ENCODE measurements at regions not wholly inside any gene's neighbourhood (a gene's known extent, or its start where the extent isn't known, plus 50 kb on each side); places are given as distances from the start of the nearest gene placed in this dataset.

DNA sequence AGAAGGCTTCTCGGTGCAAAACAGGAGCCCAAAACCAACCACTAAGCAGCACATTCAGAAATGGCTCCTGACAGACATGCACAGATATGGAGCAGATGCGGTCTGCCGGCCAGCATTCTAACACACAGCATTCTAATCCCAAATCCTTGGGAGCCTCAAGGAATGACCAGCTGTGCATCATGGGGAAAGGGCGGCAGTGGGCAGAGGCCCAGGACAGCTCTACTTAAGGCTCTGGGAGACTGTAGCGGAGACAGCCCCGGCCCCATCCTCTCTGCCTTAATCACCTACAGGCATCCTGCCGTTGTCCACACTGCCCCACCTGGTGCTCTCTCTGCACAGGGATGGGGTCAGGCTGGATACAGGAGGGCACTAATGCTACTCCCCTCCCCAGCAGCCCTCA, 1016.0 kb downstream of the UQCRFS1 start:
- peaks cover 20 to 41% of the 10 kb centered on the region in 2 donors for H3K9me3 ChIP-seq (ENCODE audit: control insufficient read depth in 1 of 2, low read length in 2 of 2)
- H3K27ac ChIP-seq (ENCODE audit: low read depth, low read length), result no peak overlapping the region
- no peaks in the 10 kb centered on the region for H3K27me3 ChIP-seq (ENCODE audit: control insufficient read depth in 1 of 2, insufficient read depth in 2 of 2, low read length in 2 of 2)
- H3K4me3 ChIP-seq (ENCODE audit: low read depth in 1 of 2, low read length in 2 of 2), result no peak overlapping the region
- H3K4me1 ChIP-seq (ENCODE audit: control insufficient read depth in 1 of 2, insufficient read depth in 2 of 2, low read length in 2 of 2), result no peaks in the 10 kb centered on the region
- H3K9ac ChIP-seq (ENCODE audit: low read depth in 1 of 2, low read length in 2 of 2), result no peak overlapping the region
- no peaks in the 10 kb centered on the region for H3K36me3 ChIP-seq (ENCODE audit: control insufficient read depth in 1 of 2, insufficient read depth in 2 of 2, low read length in 2 of 2)

DNA sequence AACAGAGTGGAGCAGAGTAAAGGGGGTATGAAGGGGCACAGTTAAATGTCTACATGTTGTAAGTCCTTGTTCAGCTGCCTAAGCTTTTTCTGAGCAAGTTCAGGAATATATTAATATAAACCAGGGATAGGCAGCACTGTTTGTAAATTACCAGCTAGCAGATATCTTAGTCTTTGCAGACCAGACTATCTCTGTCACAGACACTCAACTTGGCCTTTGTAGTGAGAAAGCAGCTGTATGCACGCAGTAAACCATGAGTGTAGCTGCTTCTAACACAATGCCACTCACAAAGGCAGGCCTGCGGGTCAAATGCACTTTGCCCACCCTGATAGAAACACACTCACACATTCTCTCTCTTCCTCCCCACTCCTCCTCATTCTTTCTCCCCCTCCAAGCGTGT, 1016.9 kb downstream of the UQCRFS1 start:
- H3K4me1 ChIP-seq (ENCODE audit: control insufficient read depth in 1 of 2, insufficient read depth in 2 of 2, low read length in 2 of 2), result no peaks in the 10 kb centered on the region
- H3K27me3 ChIP-seq (ENCODE audit: control insufficient read depth in 1 of 2, insufficient read depth in 2 of 2, low read length in 2 of 2), result no peaks in the 10 kb centered on the region

DNA sequence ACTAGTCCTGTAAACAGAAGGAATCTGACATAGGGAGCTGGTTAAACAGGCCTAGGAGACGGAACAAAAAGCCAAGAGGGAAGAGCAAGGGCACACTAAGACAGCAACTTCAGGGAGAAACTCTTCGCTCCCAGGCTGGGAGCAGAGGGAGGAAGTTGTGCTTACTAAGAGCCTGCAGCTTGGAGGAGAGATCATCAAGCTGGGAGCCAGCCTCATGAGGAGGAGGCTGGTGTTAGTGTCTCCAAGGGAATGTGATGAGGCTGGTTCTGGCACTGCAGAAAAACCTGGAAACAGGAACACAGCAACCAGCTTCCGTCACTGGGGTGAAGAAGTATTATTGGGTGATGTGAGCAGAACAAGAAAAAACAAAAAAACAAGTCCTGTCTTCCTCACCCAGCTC, 1027.3 kb downstream of the UQCRFS1 start:
- no peak overlapping the region for H3K9ac ChIP-seq (ENCODE audit: low read depth in 1 of 2, low read length in 2 of 2)
- H3K9me3 ChIP-seq (ENCODE audit: control insufficient read depth in 1 of 2, low read length in 2 of 2), result peaks cover 7 to 16% of the 10 kb centered on the region in 2 donors
- H3K4me1 ChIP-seq (ENCODE audit: control insufficient read depth in 1 of 2, insufficient read depth in 2 of 2, low read length in 2 of 2), result no peaks in the 10 kb centered on the region
- H3K4me3 ChIP-seq (ENCODE audit: low read depth in 1 of 2, low read length in 2 of 2), result no peak overlapping the region
- H3K27me3 ChIP-seq (ENCODE audit: control insufficient read depth in 1 of 2, insufficient read depth in 2 of 2, low read length in 2 of 2), result no peaks in the 10 kb centered on the region
- no peak overlapping the region for H3K27ac ChIP-seq (ENCODE audit: low read depth, low read length)
- no peaks in the 10 kb centered on the region for H3K36me3 ChIP-seq (ENCODE audit: control insufficient read depth in 1 of 2, insufficient read depth in 2 of 2, low read length in 2 of 2)

More for the DNA sequence above, 1016.9 kb downstream of the UQCRFS1 start:
- Histone ChIP-seq H3K9ac (ENCODE audit: low read depth in 1 of 2, low read length in 2 of 2) (no peak overlapping the region), H3K4me3 (ENCODE audit: low read depth in 1 of 2, low read length in 2 of 2) (no peak overlapping the region), H3K27ac (ENCODE audit: low read depth, low read length) (no peak overlapping the region), H3K9me3 (ENCODE audit: control insufficient read depth in 1 of 2, low read length in 2 of 2) (peaks cover 16 to 37% of the 10 kb centered on the region in 2 donors), H3K36me3 (ENCODE audit: control insufficient read depth in 1 of 2, insufficient read depth in 2 of 2, low read length in 2 of 2) (no peaks in the 10 kb centered on the region)

DNA sequence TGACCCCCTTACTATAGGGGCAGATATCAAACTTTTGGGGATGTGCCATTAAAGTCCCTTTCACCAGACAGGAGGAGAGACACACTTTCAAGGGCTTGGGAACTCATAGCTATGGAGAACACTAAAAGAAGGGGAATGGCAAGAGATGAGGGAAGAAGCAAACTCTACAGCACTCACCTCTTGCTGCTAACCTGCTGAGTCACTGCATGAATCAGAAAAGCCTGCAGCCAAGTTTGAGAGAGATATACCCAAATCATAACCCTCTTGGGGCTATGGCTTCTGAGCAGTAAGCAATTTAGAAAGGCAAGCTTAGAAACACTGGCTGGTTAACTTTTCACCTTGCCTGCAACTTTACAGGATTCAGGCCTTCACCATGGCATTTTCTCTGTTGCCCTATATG, 1028.0 kb downstream of the UQCRFS1 start:
- H3K36me3 ChIP-seq (ENCODE audit: control insufficient read depth in 1 of 2, insufficient read depth in 2 of 2, low read length in 2 of 2), result no peaks in the 10 kb centered on the region
- no peak overlapping the region for H3K4me3 ChIP-seq (ENCODE audit: low read depth in 1 of 2, low read length in 2 of 2)
- no peak overlapping the region for H3K27ac ChIP-seq (ENCODE audit: low read depth, low read length)
- H3K4me1 ChIP-seq (ENCODE audit: control insufficient read depth in 1 of 2, insufficient read depth in 2 of 2, low read length in 2 of 2), result no peaks in the 10 kb centered on the region
- no peak overlapping the region for H3K9ac ChIP-seq (ENCODE audit: low read depth in 1 of 2, low read length in 2 of 2)
- peaks cover 6 to 11% of the 10 kb centered on the region in 2 donors for H3K9me3 ChIP-seq (ENCODE audit: control insufficient read depth in 1 of 2, low read length in 2 of 2)
- no peaks in the 10 kb centered on the region for H3K27me3 ChIP-seq (ENCODE audit: control insufficient read depth in 1 of 2, insufficient read depth in 2 of 2, low read length in 2 of 2)

DNA sequence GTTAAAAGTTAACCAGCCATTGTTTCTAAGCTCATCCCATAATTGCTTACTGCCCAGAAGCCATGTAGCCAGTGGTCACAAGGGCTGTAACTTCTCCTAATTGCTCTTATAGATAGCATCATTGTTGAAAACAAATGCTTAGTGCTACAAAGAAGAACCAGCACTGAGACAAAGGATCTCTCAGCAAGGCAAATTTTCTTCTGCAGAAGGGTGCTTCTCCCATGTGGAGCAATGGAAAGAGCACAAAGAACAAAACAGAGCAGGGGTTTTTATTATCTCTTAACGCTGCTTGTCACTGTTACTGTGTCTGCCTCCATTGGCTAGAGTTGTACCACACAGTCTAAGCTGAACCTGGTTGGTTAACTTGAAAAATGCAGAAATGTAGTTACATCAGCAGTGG, 1036.8 kb downstream of the UQCRFS1 start:
- Histone ChIP-seq H3K36me3 (ENCODE audit: control insufficient read depth in 1 of 2, insufficient read depth in 2 of 2, low read length in 2 of 2) (no peaks in the 10 kb centered on the region), H3K27ac (ENCODE audit: low read depth, low read length) (no peak overlapping the region), H3K4me3 (ENCODE audit: low read depth in 1 of 2, low read length in 2 of 2) (no peak overlapping the region), H3K4me1 (ENCODE audit: control insufficient read depth in 1 of 2, insufficient read depth in 2 of 2, low read length in 2 of 2) (no peaks in the 10 kb centered on the region), H3K9ac (ENCODE audit: low read depth in 1 of 2, low read length in 2 of 2) (no peak overlapping the region), H3K27me3 (ENCODE audit: control insufficient read depth in 1 of 2, insufficient read depth in 2 of 2, low read length in 2 of 2) (no peaks in the 10 kb centered on the region), H3K9me3 (ENCODE audit: control insufficient read depth in 1 of 2, low read length in 2 of 2) (peaks cover 18 to 22% of the 10 kb centered on the region in 2 donors)

DNA sequence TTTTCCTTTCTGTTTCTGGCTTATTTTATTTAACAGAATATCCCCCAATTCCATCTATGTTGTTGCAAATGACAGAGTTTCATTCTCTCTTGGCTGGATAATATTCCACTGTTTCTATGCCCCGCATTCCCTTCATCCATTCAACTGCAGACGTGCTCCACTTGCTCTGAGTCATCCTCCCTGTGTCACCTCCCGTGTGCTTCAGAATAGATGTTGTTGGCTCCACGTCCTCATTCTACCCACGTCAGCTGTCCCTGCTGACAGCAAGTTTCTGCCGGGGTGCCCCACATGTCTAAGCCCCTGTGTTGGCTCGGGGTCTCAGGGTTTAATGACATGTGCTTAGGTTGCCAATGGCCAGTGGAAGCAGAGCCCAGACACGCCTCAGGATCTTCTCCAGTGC, 1041.0 kb downstream of the UQCRFS1 start:
- Histone ChIP-seq H3K4me3 (ENCODE audit: low read depth in 1 of 2, low read length in 2 of 2) (no peak overlapping the region), H3K36me3 (ENCODE audit: control insufficient read depth in 1 of 2, insufficient read depth in 2 of 2, low read length in 2 of 2) (no peaks in the 10 kb centered on the region), H3K9ac (ENCODE audit: low read depth in 1 of 2, low read length in 2 of 2) (no peak overlapping the region), H3K27ac (ENCODE audit: low read depth, low read length) (no peak overlapping the region), H3K27me3 (ENCODE audit: control insufficient read depth in 1 of 2, insufficient read depth in 2 of 2, low read length in 2 of 2) (no peaks in the 10 kb centered on the region), H3K9me3 (ENCODE audit: control insufficient read depth in 1 of 2, low read length in 2 of 2) (peaks cover 18 to 23% of the 10 kb centered on the region in 2 donors), H3K4me1 (ENCODE audit: control insufficient read depth in 1 of 2, insufficient read depth in 2 of 2, low read length in 2 of 2) (no peaks in the 10 kb centered on the region)

DNA sequence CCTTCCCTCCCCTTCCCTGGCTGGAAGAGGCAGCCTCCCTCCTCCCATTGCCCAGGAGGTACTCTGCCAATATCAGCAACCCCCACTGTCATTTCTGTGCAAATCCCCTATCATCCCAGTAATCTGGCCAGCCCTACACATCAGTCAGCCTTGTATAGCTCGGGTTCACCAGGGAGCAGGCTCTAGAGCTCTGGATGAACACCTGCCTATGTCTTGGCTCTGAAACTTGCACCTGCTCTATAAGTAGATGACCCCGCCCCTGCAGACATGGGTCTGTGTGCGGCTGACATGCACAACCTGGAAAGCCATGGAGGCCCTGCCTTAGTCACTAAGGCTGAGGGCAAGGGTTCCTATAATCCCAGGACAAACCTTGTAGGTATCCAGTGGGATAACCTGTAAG, 1042.9 kb downstream of the UQCRFS1 start:
- no peaks in the 10 kb centered on the region for H3K4me1 ChIP-seq (ENCODE audit: control insufficient read depth in 1 of 2, insufficient read depth in 2 of 2, low read length in 2 of 2)
- H3K9ac ChIP-seq (ENCODE audit: low read depth in 1 of 2, low read length in 2 of 2), result no peak overlapping the region
- H3K9me3 ChIP-seq (ENCODE audit: control insufficient read depth in 1 of 2, low read length in 2 of 2), result peaks cover 5 to 12% of the 10 kb centered on the region in 2 donors
- H3K36me3 ChIP-seq (ENCODE audit: control insufficient read depth in 1 of 2, insufficient read depth in 2 of 2, low read length in 2 of 2), result no peaks in the 10 kb centered on the region
- H3K27me3 ChIP-seq (ENCODE audit: control insufficient read depth in 1 of 2, insufficient read depth in 2 of 2, low read length in 2 of 2), result no peaks in the 10 kb centered on the region
- H3K27ac ChIP-seq (ENCODE audit: low read depth, low read length), result no peak overlapping the region
- no peak overlapping the region for H3K4me3 ChIP-seq (ENCODE audit: low read depth in 1 of 2, low read length in 2 of 2)

DNA sequence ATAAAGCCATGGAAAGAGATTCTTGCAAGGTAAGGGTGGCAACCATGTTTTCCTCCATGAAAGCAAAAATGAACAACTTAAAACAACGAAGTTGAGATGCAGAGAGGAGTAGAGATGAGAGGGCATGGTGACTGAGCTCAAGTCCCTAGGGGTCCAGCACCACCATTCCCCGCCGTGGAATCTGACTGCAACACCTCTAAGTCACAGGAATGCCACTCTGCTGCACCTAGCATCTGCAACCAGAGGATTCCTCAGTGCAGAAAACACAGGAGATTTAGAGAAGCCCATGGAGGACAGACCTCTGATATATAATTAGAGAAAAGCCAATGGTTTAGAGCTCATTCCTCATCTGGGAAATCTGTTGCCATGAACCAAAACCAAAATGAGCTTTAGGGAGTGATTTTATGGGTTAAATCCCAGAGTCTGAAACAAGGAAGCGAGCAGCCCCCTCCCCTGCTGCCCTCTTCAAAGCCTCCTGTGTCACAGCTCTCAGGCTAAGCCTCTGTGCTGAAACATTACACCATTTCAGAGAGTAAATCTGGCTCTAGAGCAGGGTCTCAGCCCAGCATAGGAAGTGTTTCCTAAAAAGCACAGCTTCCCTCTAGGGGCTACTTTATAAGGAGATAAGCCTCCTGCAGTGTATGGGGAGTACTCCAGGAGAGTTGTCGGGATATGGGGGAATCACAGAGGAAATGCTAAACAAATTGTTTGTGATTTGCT, 1043.6 kb downstream of the UQCRFS1 start:
- Histone ChIP-seq H3K27me3 (ENCODE audit: control insufficient read depth in 1 of 2, insufficient read depth in 2 of 2, low read length in 2 of 2) (no peaks in the 10 kb centered on the region), H3K4me1 (ENCODE audit: control insufficient read depth in 1 of 2, insufficient read depth in 2 of 2, low read length in 2 of 2) (no peaks in the 10 kb centered on the region), H3K27ac (ENCODE audit: low read depth, low read length) (no peak overlapping the region), H3K9ac (ENCODE audit: low read depth in 1 of 2, low read length in 2 of 2) (no peak overlapping the region), H3K9me3 (ENCODE audit: control insufficient read depth in 1 of 2, low read length in 2 of 2) (peaks cover 5 to 8% of the 10 kb centered on the region in 2 donors), H3K4me3 (ENCODE audit: low read depth in 1 of 2, low read length in 2 of 2) (no peak overlapping the region), H3K36me3 (ENCODE audit: control insufficient read depth in 1 of 2, insufficient read depth in 2 of 2, low read length in 2 of 2) (no peaks in the 10 kb centered on the region)

DNA sequence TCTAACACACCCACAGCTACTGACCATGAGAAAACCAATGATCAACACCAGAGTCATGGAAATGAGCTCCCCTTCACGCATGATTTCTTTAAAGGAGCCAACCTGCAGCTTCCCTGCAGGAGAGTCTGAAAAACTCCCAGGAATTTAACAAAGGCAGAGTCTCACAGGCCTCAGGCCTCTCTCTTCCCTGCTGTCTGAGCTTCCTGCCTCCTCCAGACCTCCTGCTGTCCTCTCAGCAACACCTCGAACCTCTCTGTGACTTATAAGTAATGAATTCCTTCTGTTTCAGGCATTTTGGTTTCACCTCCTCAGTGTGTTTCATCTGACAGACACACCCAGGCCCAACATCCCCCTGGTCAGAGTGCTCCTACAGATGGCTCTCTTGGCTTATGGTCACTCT, 1044.4 kb downstream of the UQCRFS1 start:
- Histone ChIP-seq H3K4me3 (ENCODE audit: low read depth in 1 of 2, low read length in 2 of 2) (no peak overlapping the region), H3K27ac (ENCODE audit: low read depth, low read length) (no peak overlapping the region), H3K9ac (ENCODE audit: low read depth in 1 of 2, low read length in 2 of 2) (no peak overlapping the region), H3K36me3 (ENCODE audit: control insufficient read depth in 1 of 2, insufficient read depth in 2 of 2, low read length in 2 of 2) (no peaks in the 10 kb centered on the region), H3K4me1 (ENCODE audit: control insufficient read depth in 1 of 2, insufficient read depth in 2 of 2, low read length in 2 of 2) (no peaks in the 10 kb centered on the region), H3K9me3 (ENCODE audit: control insufficient read depth in 1 of 2, low read length in 2 of 2) (peaks cover 5 to 8% of the 10 kb centered on the region in 2 donors), H3K27me3 (ENCODE audit: control insufficient read depth in 1 of 2, insufficient read depth in 2 of 2, low read length in 2 of 2) (no peaks in the 10 kb centered on the region)

DNA sequence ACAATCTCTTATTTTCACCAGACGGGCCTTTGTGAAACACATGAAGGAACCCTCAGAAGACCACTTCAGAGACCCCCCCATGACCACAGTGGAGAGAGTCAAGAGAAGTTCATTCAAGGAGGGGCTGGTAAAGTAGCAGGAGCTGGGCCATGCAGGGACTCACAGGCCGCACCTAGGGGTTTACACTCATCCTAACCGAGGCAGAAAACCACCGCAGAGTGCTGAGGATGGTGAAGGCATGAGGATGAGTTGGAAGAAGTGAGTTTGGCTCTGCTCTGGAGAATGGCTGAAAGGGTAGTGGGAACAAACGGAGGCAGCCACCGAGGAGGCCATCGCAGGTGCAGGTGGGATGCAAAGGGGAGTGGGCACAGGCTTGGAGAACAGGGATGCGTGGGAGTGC, 1046.9 kb downstream of the UQCRFS1 start:
- H3K27ac ChIP-seq (ENCODE audit: low read depth, low read length), result no peak overlapping the region
- H3K4me3 ChIP-seq (ENCODE audit: low read depth in 1 of 2, low read length in 2 of 2), result no peak overlapping the region
- no peaks in the 10 kb centered on the region for H3K27me3 ChIP-seq (ENCODE audit: control insufficient read depth in 1 of 2, insufficient read depth in 2 of 2, low read length in 2 of 2)
- no peak overlapping the region for H3K9ac ChIP-seq (ENCODE audit: low read depth in 1 of 2, low read length in 2 of 2)
- H3K36me3 ChIP-seq (ENCODE audit: control insufficient read depth in 1 of 2, insufficient read depth in 2 of 2, low read length in 2 of 2), result no peaks in the 10 kb centered on the region
- no peaks in the 10 kb centered on the region for H3K4me1 ChIP-seq (ENCODE audit: control insufficient read depth in 1 of 2, insufficient read depth in 2 of 2, low read length in 2 of 2)
- H3K9me3 ChIP-seq (ENCODE audit: control insufficient read depth in 1 of 2, low read length in 2 of 2), result peaks cover 0 to 4% of the 10 kb centered on the region in 2 donors
